ENCODE measurements at regions not wholly inside any gene's neighbourhood (a gene's known extent, or its start where the extent isn't known, plus 50 kb on each side); places are given as distances from the start of the nearest gene placed in this dataset.

- no peaks in the 10 kb centered on the region for H3K9me3 ChIP-seq (ENCODE audit: low read length)
- H3K27me3 ChIP-seq (ENCODE audit: control insufficient read depth in 1 of 2, insufficient read depth in 2 of 2, low read length in 2 of 2): no peaks in the 10 kb centered on the region
- no peak overlapping the region for H3K9ac ChIP-seq (ENCODE audit: low read length)
- no peaks in the 10 kb centered on the region for H3K4me1 ChIP-seq (ENCODE audit: insufficient read depth, low read length)
- no peak overlapping the region for H3K4me3 ChIP-seq (ENCODE audit: low read depth in 1 of 2, low read length in 2 of 2)
- H3K27ac ChIP-seq (ENCODE audit: low read depth, low read length): no peak overlapping the region
- H3K36me3 ChIP-seq (ENCODE audit: insufficient read depth, low read length): no peaks in the 10 kb centered on the region
These were observed 934.7 kb upstream of the PRMT6 start for GRCh38 chr1:106121728-106122127.

GRCh38 chr1:106134561-106134960 lies 921.9 kb upstream of the PRMT6 start:
- Histone ChIP-seq H3K27ac (ENCODE audit: low read depth, low read length) (no peak overlapping the region), H3K4me1 (ENCODE audit: insufficient read depth, low read length) (no peaks in the 10 kb centered on the region), H3K27me3 (ENCODE audit: control insufficient read depth in 1 of 2, insufficient read depth in 2 of 2, low read length in 2 of 2) (no peaks in the 10 kb centered on the region), H3K9me3 (ENCODE audit: low read length) (no peaks in the 10 kb centered on the region), H3K4me3 (ENCODE audit: low read depth in 1 of 2, low read length in 2 of 2) (no peak overlapping the region), H3K36me3 (ENCODE audit: insufficient read depth, low read length) (no peaks in the 10 kb centered on the region), H3K9ac (ENCODE audit: low read length) (no peak overlapping the region)

- no peaks in the 10 kb centered on the region for H3K27me3 ChIP-seq (ENCODE audit: control insufficient read depth in 1 of 2, insufficient read depth in 2 of 2, low read length in 2 of 2)
- H3K4me1 ChIP-seq (ENCODE audit: insufficient read depth, low read length): no peaks in the 10 kb centered on the region
- no peak overlapping the region for H3K27ac ChIP-seq (ENCODE audit: low read depth, low read length)
- no peak overlapping the region for H3K4me3 ChIP-seq (ENCODE audit: low read depth in 1 of 2, low read length in 2 of 2)
- H3K9me3 ChIP-seq (ENCODE audit: low read length): no peaks in the 10 kb centered on the region
- H3K9ac ChIP-seq (ENCODE audit: low read length): no peak overlapping the region
- no peaks in the 10 kb centered on the region for H3K36me3 ChIP-seq (ENCODE audit: insufficient read depth, low read length)
These were observed 883.4 kb upstream of the PRMT6 start for GRCh38 chr1:106173101-106173500.

GRCh38 chr1:106178791-106179190 lies 877.7 kb upstream of the PRMT6 start:
- H3K27ac ChIP-seq (ENCODE audit: low read depth, low read length): no peak overlapping the region
- no peak overlapping the region for H3K9ac ChIP-seq (ENCODE audit: low read length)
- no peaks in the 10 kb centered on the region for H3K27me3 ChIP-seq (ENCODE audit: control insufficient read depth in 1 of 2, insufficient read depth in 2 of 2, low read length in 2 of 2)
- H3K4me3 ChIP-seq (ENCODE audit: low read depth in 1 of 2, low read length in 2 of 2): no peak overlapping the region
- H3K36me3 ChIP-seq (ENCODE audit: insufficient read depth, low read length): no peaks in the 10 kb centered on the region
- H3K4me1 ChIP-seq (ENCODE audit: insufficient read depth, low read length): no peaks in the 10 kb centered on the region
- H3K9me3 ChIP-seq (ENCODE audit: low read length): no peaks in the 10 kb centered on the region

GRCh38 chr1:106181866-106182265 lies 874.6 kb upstream of the PRMT6 start:
- no peaks in the 10 kb centered on the region for H3K36me3 ChIP-seq (ENCODE audit: insufficient read depth, low read length)

GRCh38 chr1:106185089-106185488 lies 871.4 kb upstream of the PRMT6 start:
- Histone ChIP-seq H3K27me3 (ENCODE audit: control insufficient read depth in 1 of 2, insufficient read depth in 2 of 2, low read length in 2 of 2) (no peaks in the 10 kb centered on the region), H3K27ac (ENCODE audit: low read depth, low read length) (no peak overlapping the region), H3K4me1 (ENCODE audit: insufficient read depth, low read length) (no peaks in the 10 kb centered on the region)

More at GRCh38 chr1:106181866-106182265, 874.6 kb upstream of the PRMT6 start:
- no peaks in the 10 kb centered on the region for H3K4me1 ChIP-seq (ENCODE audit: insufficient read depth, low read length)
- H3K9me3 ChIP-seq (ENCODE audit: low read length): no peaks in the 10 kb centered on the region
- no peaks in the 10 kb centered on the region for H3K27me3 ChIP-seq (ENCODE audit: control insufficient read depth in 1 of 2, insufficient read depth in 2 of 2, low read length in 2 of 2)
- no peak overlapping the region for H3K27ac ChIP-seq (ENCODE audit: low read depth, low read length)
- no peak overlapping the region for H3K4me3 ChIP-seq (ENCODE audit: low read depth in 1 of 2, low read length in 2 of 2)
- H3K9ac ChIP-seq (ENCODE audit: low read length): no peak overlapping the region

GRCh38 chr1:106189780-106190179 lies 866.7 kb upstream of the PRMT6 start:
- H3K4me1 ChIP-seq (ENCODE audit: insufficient read depth, low read length): no peaks in the 10 kb centered on the region
- no peak overlapping the region for H3K9ac ChIP-seq (ENCODE audit: low read length)
- H3K4me3 ChIP-seq (ENCODE audit: low read depth in 1 of 2, low read length in 2 of 2): no peak overlapping the region
- no peaks in the 10 kb centered on the region for H3K36me3 ChIP-seq (ENCODE audit: insufficient read depth, low read length)
- H3K27ac ChIP-seq (ENCODE audit: low read depth, low read length): no peak overlapping the region
- no peaks in the 10 kb centered on the region for H3K9me3 ChIP-seq (ENCODE audit: low read length)
- no peaks in the 10 kb centered on the region for H3K27me3 ChIP-seq (ENCODE audit: control insufficient read depth in 1 of 2, insufficient read depth in 2 of 2, low read length in 2 of 2)

More at GRCh38 chr1:106185089-106185488, 871.4 kb upstream of the PRMT6 start:
- H3K9me3 ChIP-seq (ENCODE audit: low read length): no peaks in the 10 kb centered on the region
- no peak overlapping the region for H3K9ac ChIP-seq (ENCODE audit: low read length)
- no peak overlapping the region for H3K4me3 ChIP-seq (ENCODE audit: low read depth in 1 of 2, low read length in 2 of 2)
- H3K36me3 ChIP-seq (ENCODE audit: insufficient read depth, low read length): no peaks in the 10 kb centered on the region

GRCh38 chr1:106194206-106194605 lies 862.3 kb upstream of the PRMT6 start:
- H3K27ac ChIP-seq (ENCODE audit: low read depth, low read length): no peak overlapping the region
- H3K4me1 ChIP-seq (ENCODE audit: insufficient read depth, low read length): peaks cover 3% of the 10 kb centered on the region
- no peaks in the 10 kb centered on the region for H3K36me3 ChIP-seq (ENCODE audit: insufficient read depth, low read length)
- no peak overlapping the region for H3K9ac ChIP-seq (ENCODE audit: low read length)
- no peaks in the 10 kb centered on the region for H3K27me3 ChIP-seq (ENCODE audit: control insufficient read depth in 1 of 2, insufficient read depth in 2 of 2, low read length in 2 of 2)
- no peaks in the 10 kb centered on the region for H3K9me3 ChIP-seq (ENCODE audit: low read length)
- no peak overlapping the region for H3K4me3 ChIP-seq (ENCODE audit: low read depth in 1 of 2, low read length in 2 of 2)

GRCh38 chr1:106200711-106201110 lies 855.8 kb upstream of the PRMT6 start:
- no peaks in the 10 kb centered on the region for H3K27me3 ChIP-seq (ENCODE audit: control insufficient read depth in 1 of 2, insufficient read depth in 2 of 2, low read length in 2 of 2)
- H3K27ac ChIP-seq (ENCODE audit: low read depth, low read length): no peak overlapping the region
- no peak overlapping the region for H3K9ac ChIP-seq (ENCODE audit: low read length)
- H3K36me3 ChIP-seq (ENCODE audit: insufficient read depth, low read length): no peaks in the 10 kb centered on the region
- no peak overlapping the region for H3K4me3 ChIP-seq (ENCODE audit: low read depth in 1 of 2, low read length in 2 of 2)
- H3K9me3 ChIP-seq (ENCODE audit: low read length): no peaks in the 10 kb centered on the region
- H3K4me1 ChIP-seq (ENCODE audit: insufficient read depth, low read length): peaks cover 3% of the 10 kb centered on the region

GRCh38 chr1:106207185-106207584 lies 849.3 kb upstream of the PRMT6 start:
- no peaks in the 10 kb centered on the region for H3K4me1 ChIP-seq (ENCODE audit: insufficient read depth, low read length)
- no peaks in the 10 kb centered on the region for H3K9me3 ChIP-seq (ENCODE audit: low read length)
- no peaks in the 10 kb centered on the region for H3K36me3 ChIP-seq (ENCODE audit: insufficient read depth, low read length)
- no peak overlapping the region for H3K4me3 ChIP-seq (ENCODE audit: low read depth in 1 of 2, low read length in 2 of 2)
- H3K27me3 ChIP-seq (ENCODE audit: control insufficient read depth in 1 of 2, insufficient read depth in 2 of 2, low read length in 2 of 2): no peaks in the 10 kb centered on the region
- no peak overlapping the region for H3K27ac ChIP-seq (ENCODE audit: low read depth, low read length)
- H3K9ac ChIP-seq (ENCODE audit: low read length): no peak overlapping the region

- no peak overlapping the region for H3K27ac ChIP-seq (ENCODE audit: low read depth, low read length)
- H3K4me3 ChIP-seq (ENCODE audit: low read depth in 1 of 2, low read length in 2 of 2): no peak overlapping the region
- no peaks in the 10 kb centered on the region for H3K27me3 ChIP-seq (ENCODE audit: control insufficient read depth in 1 of 2, insufficient read depth in 2 of 2, low read length in 2 of 2)
- no peaks in the 10 kb centered on the region for H3K9me3 ChIP-seq (ENCODE audit: low read length)
- no peak overlapping the region for H3K9ac ChIP-seq (ENCODE audit: low read length)
- H3K36me3 ChIP-seq (ENCODE audit: insufficient read depth, low read length): no peaks in the 10 kb centered on the region
- H3K4me1 ChIP-seq (ENCODE audit: insufficient read depth, low read length): no peaks in the 10 kb centered on the region
These were observed 838.7 kb upstream of the PRMT6 start for GRCh38 chr1:106217765-106218164.

GRCh38 chr1:106222403-106222802 lies 834.1 kb upstream of the PRMT6 start:
- H3K9me3 ChIP-seq (ENCODE audit: low read length): no peaks in the 10 kb centered on the region
- H3K4me3 ChIP-seq (ENCODE audit: low read depth in 1 of 2, low read length in 2 of 2): no peak overlapping the region
- H3K36me3 ChIP-seq (ENCODE audit: insufficient read depth, low read length): no peaks in the 10 kb centered on the region
- no peak overlapping the region for H3K27ac ChIP-seq (ENCODE audit: low read depth, low read length)
- no peaks in the 10 kb centered on the region for H3K4me1 ChIP-seq (ENCODE audit: insufficient read depth, low read length)
- H3K9ac ChIP-seq (ENCODE audit: low read length): no peak overlapping the region
- H3K27me3 ChIP-seq (ENCODE audit: control insufficient read depth in 1 of 2, insufficient read depth in 2 of 2, low read length in 2 of 2): no peaks in the 10 kb centered on the region

Data from muscle layer of colon (tissue), 2 donors.